GM18511 (cell line): ENCODE measurements at regions not wholly inside any gene's neighbourhood (a gene's known extent, or its start where the extent isn't known, plus 50 kb on each side); places are given as distances from the start of the nearest gene placed in this dataset.
A peak's percentile ranks its signal among the peaks of the same experiment; 100 is the strongest.
"Not testable (repeated sequence)": the region's sequence is repeated elsewhere in the genome, so short reads cannot be mapped to it uniquely, and the experiment has no call there.

ENCODE experiments used
- ATAC-seq: cut with Tn5 transposase; IDR thresholded peaks from one replicate; pipeline ENCODE4 v1.9.1; 2021; ENCODE audit warnings: mild to moderate bottlenecking, moderate library complexity; ENCODE audit not compliant: unreplicated experiment

DNA sequence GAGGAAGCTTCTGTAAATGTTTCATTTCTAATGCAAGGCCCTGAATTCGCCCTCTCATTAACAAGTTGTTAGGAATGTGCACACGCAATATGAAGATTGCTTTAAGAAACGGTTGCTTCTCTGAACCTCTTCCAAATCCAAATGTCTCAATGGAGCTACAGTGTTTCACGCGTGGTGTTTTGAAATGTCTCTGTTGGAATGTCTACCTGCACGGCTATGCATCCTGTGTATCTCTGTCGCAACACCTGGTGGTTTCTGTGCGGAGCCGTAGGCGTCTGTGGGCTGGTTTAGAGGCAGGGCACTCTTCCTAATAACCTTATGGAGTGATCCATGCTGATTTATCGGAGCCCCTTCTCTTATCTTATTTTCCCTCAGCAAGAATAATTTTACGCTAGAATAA, 1584.2 kb upstream of the SLC10A2 start:
- ATAC-seq, result no peak

DNA sequence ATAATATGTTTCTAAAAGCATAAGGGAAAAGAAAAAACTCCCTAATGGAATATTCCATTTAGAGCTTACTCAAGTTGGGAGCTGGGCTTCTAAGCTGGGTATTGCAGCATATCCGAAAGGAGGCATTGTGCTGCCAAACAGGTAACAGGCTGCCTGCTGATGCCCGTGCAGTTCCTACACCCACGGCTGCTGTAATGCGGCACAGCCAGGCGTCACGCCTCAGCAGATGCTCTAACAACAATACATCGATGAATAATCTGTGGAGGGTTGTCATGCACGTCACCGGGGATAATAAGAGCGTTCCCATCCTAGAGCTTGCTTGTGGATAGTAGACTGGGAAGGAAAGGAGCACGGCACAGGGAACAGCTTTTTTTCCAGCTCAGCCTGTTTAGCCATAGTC, 1582.1 kb upstream of the SLC10A2 start:
- no peak for ATAC-seq

DNA sequence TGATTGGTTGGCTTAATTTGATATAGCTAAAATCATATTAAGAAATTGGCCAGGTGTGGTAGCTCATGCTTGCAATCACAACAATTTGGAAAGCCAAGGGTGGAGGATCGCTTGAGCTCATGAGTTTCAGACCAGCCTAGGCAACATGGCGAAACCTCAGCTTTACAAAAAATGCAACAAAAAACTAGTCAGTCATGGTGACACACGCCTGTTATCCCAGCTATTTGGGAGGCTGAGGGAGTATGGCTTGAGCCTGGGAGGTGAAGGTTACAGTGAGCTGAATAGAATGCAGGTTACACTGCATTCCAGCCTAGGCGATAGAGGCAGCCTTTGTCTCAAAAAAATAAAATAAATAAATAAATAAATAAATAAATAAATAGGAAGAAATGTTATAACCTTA, 1579.6 kb upstream of the SLC10A2 start:
- no peak for ATAC-seq

DNA sequence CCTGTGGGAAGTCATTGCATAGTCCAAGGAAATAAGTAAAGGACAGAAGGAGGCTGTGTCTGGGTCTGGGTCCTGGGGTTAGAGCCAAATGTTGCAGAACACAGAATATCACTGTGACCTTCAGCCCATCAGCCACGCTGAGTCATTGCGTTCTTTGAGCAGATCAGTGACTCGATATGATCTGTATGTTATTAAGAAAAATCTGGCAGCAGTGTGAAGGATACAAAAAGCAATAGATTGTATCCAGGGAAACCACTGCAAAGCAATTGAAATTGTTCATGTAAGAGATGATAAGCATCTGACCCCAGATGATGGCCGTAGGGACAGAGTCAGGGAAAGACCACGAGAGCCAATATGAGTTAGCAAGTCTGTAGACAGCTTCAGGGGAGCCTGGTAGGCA, 1575.1 kb upstream of the SLC10A2 start:
- ATAC-seq, result no peak

DNA sequence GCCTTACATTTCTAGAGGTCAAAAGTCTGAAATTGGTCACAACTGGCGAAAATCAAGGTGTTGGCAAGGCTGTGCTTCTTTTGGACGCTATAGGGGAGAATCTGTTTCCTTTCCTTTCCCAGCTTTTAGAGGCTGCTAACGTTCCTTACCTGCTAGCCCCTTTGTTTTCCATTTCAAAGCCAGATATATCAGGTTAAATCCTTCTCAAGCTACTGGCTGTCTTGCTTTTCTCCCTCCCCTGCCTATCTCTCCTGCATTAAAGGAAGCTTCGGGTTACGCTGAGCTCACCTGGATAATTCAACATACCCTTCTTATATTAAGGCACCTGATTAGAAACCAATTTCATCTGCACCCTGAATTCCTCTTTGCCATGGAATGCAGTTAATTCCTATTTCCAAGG, 1569.7 kb upstream of the SLC10A2 start:
- ATAC-seq, result no peak

DNA sequence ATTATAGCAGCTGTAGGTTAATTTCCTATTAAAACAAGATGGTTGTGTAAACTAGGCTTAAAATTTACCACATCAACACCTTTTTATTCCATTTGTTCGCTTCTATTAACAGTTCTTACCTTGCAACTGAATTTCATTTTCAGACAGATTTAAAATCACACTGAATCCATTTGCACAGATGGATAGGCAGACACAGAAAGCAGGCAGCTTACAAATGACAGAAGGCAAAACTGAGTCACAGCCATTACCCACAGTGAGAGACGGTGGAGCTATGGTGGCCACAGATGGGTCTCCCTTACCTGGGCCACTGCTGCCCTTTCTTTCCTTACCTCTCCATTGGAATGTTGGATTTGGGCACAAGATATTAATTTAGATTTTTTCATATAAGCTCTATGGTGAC, 1567.8 kb upstream of the SLC10A2 start:
- no peak for ATAC-seq

DNA sequence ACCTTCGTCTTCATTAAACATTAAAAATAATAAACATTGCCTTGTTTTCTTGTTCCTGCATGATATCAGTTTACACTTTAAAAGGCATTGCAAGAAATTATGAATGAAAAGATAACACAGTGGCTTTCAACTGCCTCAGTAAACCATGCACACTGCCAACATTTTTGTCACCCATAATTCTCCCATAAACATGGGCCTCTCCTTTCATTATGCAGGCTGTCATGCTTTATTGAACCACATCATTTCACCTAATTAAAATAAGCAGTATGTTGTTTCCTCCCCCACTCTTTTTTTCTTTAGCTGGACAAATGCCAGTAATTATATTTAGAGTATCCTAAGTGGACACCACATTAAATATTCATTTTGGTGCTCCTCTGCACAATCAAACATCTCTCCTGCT, 1566.5 kb upstream of the SLC10A2 start:
- ATAC-seq, result no peak

DNA sequence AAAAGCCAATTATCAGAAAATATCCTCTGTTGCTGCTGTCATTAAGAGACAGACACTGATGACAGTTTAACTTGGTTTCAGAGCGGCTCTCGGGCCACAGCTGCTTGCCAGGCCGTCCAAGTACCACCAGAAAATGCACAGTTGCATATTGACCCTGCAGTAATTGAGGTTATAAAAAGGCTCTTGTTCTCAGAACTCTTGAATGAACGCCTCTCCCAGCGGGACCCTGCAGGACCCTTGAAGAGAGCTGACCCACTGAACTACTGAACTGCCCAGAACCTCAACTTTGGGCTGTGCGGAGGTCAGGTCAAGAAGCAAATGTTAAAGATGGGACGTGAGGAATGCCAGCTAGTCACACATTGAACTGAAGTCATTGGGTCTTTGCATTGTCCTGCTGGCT, 1559.0 kb upstream of the SLC10A2 start:
- no peak for ATAC-seq

DNA sequence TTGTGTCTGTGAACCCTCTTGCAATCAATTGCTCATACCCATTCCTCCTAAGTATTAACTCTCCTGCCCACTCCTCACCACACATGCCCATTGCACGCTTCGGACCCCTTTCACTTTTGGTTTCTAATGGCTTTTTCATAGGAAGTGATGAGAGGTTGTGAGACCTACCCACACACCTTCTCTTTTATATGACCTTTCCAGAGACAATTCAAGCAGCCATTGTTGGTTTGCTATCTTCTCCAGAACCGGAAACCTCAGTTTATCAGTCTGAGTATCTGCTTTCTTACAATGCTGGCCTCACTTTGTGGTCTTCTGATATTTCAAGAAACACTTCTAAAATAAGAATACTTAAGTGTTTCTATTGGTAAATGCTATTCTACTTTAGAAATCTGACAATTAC, 1550.8 kb upstream of the SLC10A2 start:
- peak; percentile 63 for ATAC-seq

DNA sequence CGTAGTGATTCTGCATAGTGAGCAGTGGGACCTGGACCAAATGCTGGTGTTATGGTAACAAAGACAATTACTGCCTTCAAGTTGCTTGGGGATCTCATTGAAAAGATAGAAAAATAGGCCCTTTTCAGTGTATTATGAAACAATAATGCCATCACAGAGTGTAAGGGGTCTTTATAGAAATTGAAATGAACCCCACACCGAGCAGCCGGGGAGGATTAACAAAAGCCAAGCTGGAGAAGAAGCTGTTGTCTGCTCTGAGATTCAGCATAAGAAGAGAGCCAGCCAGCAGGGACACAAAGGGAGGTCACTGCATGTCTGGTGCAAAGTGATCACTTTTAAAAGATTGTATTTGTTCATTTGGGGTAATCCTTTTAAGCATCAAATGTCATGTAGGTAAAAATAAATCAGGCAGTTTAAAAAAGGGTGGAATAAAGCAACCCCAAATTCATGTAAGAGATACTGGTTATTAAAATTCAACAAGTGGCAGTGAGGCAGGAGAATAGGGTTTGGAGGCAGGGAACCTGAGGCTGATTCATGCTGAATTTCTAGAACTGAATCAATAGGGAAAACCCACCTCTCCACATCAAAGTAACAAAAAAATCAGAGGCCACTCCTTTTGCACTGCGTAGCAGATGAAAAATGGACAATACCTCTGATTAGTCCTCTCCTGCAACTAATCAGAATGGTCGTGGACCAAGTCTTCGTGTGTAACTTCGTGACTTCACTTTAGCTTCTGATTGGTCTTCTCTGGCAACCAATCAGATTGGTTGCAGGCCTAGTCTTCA, 1548.3 kb upstream of the SLC10A2 start:
- no peak for ATAC-seq

DNA sequence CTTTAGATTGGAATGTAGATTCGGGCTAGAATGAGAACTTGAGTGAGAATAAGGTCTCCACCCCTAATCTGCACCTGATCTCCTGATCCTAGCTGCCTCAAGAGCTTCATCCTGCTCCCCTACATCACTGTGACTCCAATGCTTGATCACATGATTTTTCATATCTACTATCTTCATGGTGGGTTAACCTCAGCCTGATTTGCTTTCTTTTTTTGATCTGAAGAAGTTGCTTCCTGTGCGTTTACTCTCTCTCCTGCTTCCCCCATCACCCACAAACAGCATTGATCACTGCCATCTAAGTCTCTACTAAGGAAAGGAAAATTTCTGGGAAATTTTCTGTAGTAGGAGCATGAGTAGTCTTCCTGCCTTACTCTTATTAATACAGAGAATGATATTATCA, 1542.1 kb upstream of the SLC10A2 start:
- no peak for ATAC-seq

DNA sequence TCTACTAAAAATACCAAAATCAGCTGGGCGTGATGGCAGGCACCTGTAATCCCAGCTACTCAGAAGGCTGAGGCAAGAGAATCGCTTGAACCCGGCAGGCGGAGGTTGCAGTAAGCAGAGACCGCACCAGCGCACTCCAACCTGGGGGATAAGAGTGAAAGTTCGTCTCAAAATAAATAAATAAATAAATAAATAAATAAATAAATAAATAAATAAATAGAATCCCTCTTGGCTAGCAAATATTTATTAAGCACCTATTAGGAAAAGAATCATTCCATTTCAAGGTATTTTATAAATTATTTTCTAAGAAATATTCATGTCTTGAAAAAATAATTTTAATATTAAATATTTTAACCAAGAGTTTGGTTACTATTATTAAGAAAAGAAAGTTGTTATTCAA, 1539.2 kb upstream of the SLC10A2 start:
- ATAC-seq, result not testable (repeated sequence)

DNA sequence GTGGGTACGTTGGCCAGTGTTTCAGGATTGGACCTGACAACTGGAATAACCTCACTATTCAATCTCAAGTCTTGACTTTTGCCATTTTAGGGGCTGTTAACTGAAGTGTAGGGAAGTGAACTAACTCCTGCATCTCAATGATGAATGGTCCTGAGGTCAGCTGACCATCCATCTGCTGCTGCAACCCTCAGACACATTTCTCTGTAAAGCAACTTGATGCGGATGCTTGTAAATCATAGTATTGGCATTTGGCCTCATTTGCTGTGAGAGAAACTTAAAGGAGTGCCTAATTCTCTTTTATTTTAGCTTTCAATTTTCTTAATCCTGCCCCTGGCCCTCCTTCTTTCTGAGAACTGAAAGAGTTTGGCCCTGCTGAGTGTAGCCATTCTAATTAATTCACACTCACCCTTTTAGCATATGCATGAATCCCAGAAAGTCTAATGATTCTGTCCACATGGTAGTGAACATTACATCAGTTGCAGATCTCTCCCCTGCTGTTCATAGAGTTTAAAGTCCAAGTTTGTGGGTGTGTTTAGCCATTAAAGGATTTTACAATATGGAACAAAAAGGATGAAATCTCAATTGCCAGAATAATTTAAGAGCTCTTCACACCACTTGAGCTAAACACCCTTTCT, 1531.4 kb upstream of the SLC10A2 start:
- ATAC-seq, result no peak

DNA sequence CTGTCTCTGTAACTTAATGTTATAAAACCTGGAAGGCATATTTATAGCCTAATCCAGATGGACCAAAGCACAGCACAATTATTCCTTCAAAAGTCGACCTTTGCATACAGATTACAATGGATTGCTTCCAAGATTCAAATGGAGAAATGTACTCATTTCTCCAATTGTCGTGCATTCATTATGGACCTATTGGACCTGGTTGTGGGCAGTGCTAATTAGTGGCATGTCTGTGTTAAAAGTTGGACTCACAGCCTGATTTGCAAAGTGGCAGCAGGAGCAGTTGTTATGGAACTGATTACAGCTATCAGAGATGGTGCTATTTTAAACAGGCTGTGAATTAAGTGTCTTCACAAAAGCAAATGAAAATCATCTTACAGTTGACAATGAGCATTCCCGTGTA, 1529.3 kb upstream of the SLC10A2 start:
- ATAC-seq, result no peak

DNA sequence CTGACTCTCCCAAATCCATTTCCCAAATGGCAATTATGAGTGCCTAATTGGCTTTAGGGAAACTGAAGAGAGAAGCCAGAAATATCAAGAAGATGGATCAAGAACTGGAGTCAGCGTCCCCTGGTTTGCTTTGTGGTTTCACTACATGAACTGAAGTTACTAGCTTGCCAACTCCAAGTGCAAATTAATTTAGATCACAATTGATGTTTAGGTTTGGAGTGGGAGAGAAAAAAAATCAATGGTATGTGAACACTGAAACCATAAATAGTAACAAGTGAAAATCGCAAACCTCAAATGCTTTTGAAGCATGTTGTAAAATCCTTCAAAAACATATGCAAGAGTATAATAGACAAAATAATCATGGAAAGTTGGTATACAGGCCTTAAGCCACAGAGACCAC, 1528.6 kb upstream of the SLC10A2 start:
- ATAC-seq, result no peak

DNA sequence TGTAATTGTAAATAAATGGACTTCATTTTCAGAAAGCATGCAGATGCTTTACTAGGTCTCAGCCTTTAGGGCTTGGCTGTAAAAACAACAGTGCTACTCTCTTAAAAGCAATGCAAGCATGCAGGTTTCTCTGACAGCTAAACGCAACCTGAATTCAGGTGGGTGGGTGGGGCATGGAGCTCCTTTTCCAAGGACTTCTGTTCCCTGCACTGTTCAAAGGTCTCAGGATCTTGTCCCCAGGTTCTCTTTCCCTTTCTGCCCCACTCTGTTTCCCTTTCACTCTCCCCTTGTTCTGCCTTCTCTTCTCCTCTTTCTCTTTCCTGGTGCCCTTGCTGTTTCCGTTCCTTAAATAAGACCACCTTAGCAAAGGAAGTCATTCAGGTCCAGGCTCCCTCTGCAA, 1527.5 kb upstream of the SLC10A2 start:
- no peak for ATAC-seq

DNA sequence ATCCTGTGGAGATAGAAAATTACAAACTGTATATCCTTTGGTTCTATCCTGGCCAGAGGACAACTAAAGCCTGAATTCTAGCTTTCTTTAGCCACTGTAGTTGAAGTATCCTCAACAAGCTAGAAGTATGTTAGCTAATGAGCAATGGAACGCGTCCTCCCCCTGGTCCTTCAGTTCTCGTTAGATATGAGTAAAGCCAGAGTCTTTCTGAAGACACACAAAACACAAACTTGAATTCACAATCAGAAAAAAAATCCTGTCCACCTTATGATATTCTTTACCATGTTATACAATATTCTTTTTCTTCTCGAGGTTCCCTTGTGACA, 1527.0 kb upstream of the SLC10A2 start:
- ATAC-seq, result no peak

DNA sequence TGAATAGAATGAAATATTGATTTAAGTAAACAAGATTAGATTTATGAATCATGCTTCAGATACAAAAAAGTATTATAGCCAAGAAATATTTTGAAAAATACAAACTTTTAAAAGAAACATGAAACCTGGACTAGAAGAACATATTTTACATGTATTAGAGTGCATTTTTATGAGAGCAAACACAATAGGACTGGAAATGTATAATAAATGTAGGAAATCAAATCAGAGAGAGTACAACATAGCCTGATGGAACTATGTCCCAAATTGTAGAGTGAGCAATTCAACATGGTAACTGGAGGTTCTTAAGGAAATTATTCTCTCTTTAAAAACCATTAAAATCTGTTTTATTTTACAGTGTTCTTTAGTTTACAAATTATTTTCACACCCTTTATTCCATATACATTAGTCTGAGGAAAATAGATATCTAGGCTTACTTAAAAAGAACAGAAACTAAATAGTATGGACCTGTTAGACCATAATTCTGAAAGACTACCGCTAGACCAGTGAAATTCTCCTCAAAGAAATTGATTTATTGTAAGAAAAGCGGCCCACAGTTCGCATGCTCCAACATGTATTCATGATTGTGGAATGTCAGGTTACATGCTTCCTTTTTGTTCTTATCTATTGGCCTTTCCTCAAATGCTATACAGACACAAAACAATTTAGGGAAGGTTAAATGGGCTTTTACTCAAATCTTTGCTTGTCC, 1526.5 kb upstream of the SLC10A2 start:
- no peak for ATAC-seq

DNA sequence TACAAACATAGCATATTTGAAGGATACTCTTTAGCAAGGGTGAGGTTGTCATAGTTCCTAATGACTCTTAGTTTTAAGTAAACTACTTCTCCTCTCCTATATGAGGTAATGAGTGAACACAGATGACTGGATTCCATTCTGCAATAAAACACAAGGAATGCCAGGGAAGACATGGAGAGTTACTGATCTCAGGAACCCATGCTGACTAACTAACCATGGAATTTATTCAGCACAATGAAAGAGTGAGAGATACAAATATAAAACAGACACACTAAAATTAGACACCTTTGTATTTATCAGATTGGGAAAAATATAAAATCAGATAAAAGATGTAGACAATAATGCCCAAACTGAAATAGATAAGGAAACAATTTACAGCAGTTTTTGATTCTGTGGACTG, 1525.9 kb upstream of the SLC10A2 start:
- ATAC-seq, result no peak

DNA sequence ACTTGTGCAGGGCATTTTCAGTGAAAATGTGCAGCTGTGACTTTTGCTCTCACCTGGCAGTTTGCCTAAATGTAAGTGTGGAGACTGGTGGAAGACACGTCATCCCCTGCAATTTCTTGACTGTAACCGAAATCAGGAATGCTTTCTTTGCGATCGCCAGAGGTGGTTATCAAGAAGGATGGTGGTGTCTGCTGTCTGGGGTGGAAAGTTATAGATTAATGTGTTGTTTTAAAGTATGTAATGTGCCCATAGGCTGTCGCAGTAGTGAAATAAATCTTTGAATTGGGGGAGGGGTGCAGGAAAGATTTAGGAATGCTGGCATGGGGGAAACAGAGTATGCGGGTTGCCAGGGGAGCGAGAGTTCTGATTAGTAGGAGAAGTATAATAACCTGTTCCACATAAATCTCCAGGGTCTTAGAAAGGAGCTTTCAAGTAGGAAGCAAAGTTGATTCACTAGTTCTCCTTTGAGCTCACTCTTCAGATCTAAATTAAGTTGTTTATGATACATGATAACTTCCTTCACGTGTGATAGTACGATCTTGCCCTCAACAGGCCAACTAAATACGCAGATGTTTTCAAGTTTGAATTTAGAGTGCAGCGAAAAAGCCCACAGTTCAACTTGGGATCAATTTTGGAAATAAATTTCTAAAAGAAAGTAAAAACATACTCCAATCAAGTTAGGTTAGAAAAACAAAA, 1520.0 kb upstream of the SLC10A2 start:
- ATAC-seq, result no peak

DNA sequence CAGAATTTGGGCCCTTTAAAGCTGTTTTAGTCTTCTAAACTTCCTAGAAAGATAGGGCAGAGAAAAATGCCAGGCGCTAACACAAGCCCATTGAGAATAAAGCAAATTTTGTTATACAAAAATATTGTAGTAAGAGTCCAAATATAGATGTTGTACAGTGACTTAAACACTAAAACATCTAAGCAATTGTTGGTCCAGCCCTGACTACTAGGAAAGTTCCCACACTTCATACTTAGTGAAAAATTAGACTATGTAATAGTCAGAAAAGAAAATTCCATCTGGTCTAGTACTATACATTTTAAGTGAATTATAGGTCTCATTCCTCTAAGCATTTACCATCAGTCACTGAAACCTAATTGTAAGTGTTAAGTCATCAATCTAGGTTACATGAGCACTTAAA, 1518.3 kb upstream of the SLC10A2 start:
- ATAC-seq, result no peak

DNA sequence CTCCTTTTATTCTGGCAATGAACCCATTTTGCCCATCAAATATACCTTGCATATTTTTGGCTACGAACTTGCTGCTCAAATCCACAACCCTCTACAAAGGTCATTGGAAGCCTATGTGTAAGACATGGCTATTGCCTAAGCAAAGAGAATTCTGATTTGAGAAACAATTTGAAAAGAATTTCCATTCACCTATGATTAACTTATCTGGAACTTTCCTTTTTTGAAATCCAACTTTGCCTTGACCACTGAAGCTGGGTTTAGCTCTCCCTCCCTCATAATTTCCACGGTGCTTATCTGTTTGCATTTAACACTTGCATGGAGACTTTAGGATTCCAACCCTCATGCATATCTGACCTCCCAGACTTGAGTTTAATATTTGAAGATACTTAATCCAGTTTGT, 1514.7 kb upstream of the SLC10A2 start:
- ATAC-seq, result no peak
